ENCODE measurements at regions not wholly inside any gene's neighbourhood (a gene's known extent, or its start where the extent isn't known, plus 50 kb on each side); places are given as distances from the start of the nearest gene placed in this dataset.
"Not testable (repeated sequence)": the region's sequence is repeated elsewhere in the genome, so short reads cannot be mapped to it uniquely, and the experiment has no call there.

GRCh38 chr15:69602921-69603320 lies 150.3 kb downstream of the RPLP1 start:
- no peak for DNase-seq

GRCh38 chr15:69603369-69604071 lies 150.9 kb downstream of the RPLP1 start:
- no peak for DNase-seq

GRCh38 chr15:69604072-69604411 lies 151.4 kb downstream of the RPLP1 start:
- peak; percentile 84 to 89 for DNase-seq

- DNase-seq: no peak
Observed at GRCh38 chr15:69606144-69606543, 153.5 kb downstream of the RPLP1 start.

- DNase-seq: no peak
Observed at GRCh38 chr15:69606921-69607500, 154.4 kb downstream of the RPLP1 start.

GRCh38 chr15:69608661-69609060 lies 156.0 kb downstream of the RPLP1 start:
- DNase-seq: no peak

GRCh38 chr15:69609176-69609575 lies 156.6 kb downstream of the RPLP1 start:
- no peak for DNase-seq

GRCh38 chr15:69609776-69610175 lies 157.2 kb downstream of the RPLP1 start:
- no peak for DNase-seq

GRCh38 chr15:69610277-69610676 lies 157.7 kb downstream of the RPLP1 start:
- no peak for DNase-seq

GRCh38 chr15:69610858-69611257 lies 158.2 kb downstream of the RPLP1 start:
- DNase-seq: no peak

GRCh38 chr15:69612112-69612511 lies 159.5 kb downstream of the RPLP1 start:
- no peak for DNase-seq

GRCh38 chr15:69613182-69613581 lies 160.6 kb downstream of the RPLP1 start:
- DNase-seq: no peak

GRCh38 chr15:69613988-69614387 lies 161.4 kb downstream of the RPLP1 start:
- DNase-seq: no peak

- no peak for DNase-seq
Observed at GRCh38 chr15:69615736-69616135, 163.1 kb downstream of the RPLP1 start.

- no peak for DNase-seq
Observed at GRCh38 chr15:69616558-69616957, 163.9 kb downstream of the RPLP1 start.

GRCh38 chr15:69617144-69617543 lies 164.5 kb downstream of the RPLP1 start:
- DNase-seq: not testable (repeated sequence)

GRCh38 chr15:69623392-69624154 lies 171.0 kb downstream of the RPLP1 start:
- no peak for DNase-seq

GRCh38 chr15:69624155-69624520 lies 171.5 kb downstream of the RPLP1 start:
- no peak for DNase-seq

- DNase-seq: no peak
Observed at GRCh38 chr15:69624816-69625215, 172.2 kb downstream of the RPLP1 start.

- DNase-seq: no peak
Observed at GRCh38 chr15:69625328-69625727, 172.7 kb downstream of the RPLP1 start.

- no peak for DNase-seq
Observed at GRCh38 chr15:69626095-69627066, 173.8 kb downstream of the RPLP1 start.

- DNase-seq: no peak
Observed at GRCh38 chr15:69627548-69628158, 175.0 kb downstream of the RPLP1 start.

All from NCI-H526 (cell line).